Left renal cortex interstitium (tissue), 4 donors: ENCODE measurements at regions not wholly inside any gene's neighbourhood (a gene's known extent, or its start where the extent isn't known, plus 50 kb on each side); places are given as distances from the start of the nearest gene placed in this dataset.
A peak's percentile ranks its signal among the peaks of the same experiment; 100 is the strongest.

Source experiments
- DNase-seq, 4 donors: peaks; one replicate each; pipeline ENCODE4 v3.0.0-alpha.2; 2013; ENCODE audit warnings: low read depth in 4 of 4, low spot score in 2 of 4, missing footprints in 1 of 4

GRCh38 chr2:66382091-66382490 lies 52.8 kb upstream of the MEIS1 start:
- no peak for DNase-seq

DNA sequence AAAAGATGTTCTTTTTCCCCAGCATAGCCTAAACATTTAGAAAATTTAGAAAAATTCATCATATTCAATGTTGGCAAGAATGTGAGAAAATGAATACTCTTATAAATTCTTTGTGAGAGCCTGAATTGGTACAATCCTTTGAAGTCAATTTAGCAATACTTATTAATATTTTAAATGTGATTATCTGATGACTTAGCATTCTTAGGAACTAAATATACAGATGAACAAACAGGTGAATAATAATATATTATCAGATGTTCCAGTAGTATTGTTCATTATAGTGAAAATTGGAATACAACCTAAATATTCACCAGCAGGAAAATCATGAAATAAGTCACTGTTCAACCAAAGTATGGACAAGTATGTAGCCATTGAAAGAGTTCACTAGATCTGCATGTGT lies 55.5 kb upstream of the MEIS1 start:
- DNase-seq = no peak

GRCh38 chr2:66377832-66378231 lies 57.1 kb upstream of the MEIS1 start:
- no peak for DNase-seq

GRCh38 chr2:66370824-66371223 lies 64.1 kb upstream of the MEIS1 start:
- no peak for DNase-seq

DNA sequence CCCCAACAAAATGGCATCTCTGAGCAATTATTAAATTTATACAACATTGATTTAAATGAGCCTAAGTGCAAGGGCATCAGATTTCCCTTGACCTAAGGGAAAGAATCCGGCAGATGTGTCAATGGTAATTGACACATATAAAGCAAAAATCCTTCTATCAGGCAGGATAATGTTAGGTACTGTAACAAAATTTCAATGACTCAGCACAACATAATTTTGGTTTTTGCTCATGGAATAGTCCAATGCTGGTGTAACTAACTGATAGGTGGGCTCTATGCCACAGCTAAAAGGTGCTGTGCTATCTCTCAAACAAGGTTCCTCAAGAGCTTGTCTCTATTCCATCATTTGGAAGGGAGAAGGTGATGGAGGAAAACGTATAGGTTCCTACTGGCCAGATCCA lies 68.3 kb upstream of the MEIS1 start:
- DNase-seq = no peak

DNA sequence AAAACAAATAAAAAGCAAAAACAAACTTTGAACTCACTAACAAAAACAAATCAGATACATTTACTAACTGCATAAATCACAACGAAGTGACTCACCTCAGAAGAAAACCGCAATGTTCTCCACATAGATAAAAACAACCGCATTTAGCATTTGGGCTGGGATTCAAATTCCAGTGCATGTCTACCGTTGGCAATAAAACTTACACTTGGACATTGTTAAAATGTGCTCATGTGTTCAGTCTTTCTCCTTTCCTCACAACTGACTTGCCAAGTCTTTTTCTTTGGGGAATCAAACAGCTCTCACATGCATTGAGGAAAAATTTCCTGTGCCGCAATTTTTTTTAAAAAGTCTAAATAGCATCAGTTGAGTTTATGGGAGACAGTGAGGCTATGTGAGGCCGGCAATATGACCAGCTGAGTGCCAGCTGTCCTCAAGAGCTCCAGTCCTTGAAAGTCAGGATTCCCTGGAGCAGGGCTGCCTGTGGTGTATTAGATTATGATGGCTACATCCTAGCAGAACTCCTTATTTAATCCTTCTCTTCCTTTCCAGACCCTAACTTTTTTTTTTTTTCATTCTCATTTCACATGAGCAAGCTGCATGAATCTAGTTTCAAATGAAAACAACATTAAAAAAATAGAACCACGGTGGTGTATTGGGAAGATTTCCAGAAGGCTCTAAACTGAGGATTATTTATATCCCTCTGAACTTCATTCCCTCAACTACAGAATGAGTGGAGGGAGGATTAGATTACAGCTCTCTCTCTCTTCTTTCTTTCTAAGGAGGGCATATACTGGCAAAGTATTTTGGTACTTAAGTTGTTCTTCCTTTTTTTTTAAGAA lies 70.2 kb upstream of the MEIS1 start:
- DNase-seq = peak in 2 of 4 donors; percentile 51 to 55

GRCh38 chr2:66362701-66363100 lies 72.2 kb upstream of the MEIS1 start:
- DNase-seq = no peak

DNA sequence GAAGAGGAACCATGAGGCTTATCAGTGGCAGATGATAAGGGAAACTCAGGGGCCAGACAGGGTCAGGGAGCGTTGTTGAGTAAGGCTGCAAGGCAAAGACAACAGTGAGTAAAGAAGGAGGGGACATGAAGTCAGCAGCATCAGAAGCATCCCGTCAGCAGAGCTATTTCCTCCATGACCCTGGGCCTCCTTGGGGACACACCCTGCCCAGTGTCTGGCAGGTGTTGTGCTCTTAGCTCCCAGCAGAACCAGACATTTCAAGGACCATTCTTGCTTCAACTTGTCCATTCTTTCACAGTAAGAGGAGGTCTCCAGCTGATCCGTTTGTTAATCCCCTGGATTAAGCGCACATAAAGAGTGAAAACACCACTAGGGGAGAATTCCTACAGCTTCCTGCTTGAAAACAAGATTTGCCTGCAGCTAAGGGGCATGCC lies 88.7 kb upstream of the MEIS1 start:
- DNase-seq = no peak

GRCh38 chr2:66344087-66344663 lies 90.8 kb upstream of the MEIS1 start:
- no peak for DNase-seq

- DNase-seq = no peak
Observed at GRCh38 chr2:66343259-66343658, 91.7 kb upstream of the MEIS1 start.

DNA sequence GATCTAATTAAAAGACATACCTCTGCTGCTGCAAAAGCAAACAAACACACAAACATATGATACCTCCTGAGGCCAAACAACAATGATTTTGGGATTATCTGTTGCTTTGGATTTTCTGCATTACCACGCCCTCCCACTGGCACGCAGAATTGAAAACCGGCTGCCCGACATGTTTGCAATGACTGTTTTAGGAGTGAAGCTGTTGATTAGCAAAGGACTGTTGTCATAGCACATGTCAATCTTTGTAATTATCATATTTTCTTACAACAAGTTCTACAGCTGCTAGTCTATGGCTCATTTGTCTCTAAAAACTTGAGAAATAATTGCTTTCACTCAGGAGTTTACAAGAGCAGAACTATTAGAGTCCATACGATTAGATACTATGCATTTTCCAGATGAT lies 94.4 kb upstream of the MEIS1 start:
- DNase-seq = no peak

- DNase-seq = no peak
Observed at GRCh38 chr2:66334237-66335029, 100.5 kb upstream of the MEIS1 start.

- no peak for DNase-seq
Observed at GRCh38 chr2:66331176-66331575, 103.7 kb upstream of the MEIS1 start.

DNA sequence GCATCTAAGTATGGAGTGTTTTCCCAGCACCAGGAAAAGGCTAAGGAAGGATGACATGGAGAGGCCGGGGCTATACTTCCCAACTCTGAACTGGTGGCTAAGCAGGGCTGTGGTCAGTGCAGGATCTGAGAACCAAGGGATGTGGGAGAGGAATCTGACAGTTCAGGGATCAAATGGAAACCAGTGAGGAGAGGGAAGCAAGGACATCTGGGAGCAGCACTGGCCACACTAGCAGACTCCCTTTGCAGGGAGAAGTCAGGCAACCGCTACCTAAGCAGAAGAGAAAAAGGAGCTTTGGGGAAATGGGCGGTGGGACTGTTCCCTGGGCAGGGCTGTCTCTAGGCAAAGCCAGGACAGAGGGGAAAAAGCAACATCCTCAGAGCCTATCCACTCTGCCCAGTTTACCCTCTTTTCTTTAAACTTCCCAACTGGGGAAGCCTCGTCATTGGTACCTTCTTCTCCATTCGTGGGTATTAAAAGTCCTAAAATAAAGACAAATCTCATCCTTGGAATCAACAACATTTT lies 105.8 kb upstream of the MEIS1 start:
- no peak for DNase-seq

GRCh38 chr2:66327066-66327740 lies 107.7 kb upstream of the MEIS1 start:
- no peak for DNase-seq

- no peak for DNase-seq
Observed at GRCh38 chr2:66324909-66325528, 109.9 kb upstream of the MEIS1 start.

DNA sequence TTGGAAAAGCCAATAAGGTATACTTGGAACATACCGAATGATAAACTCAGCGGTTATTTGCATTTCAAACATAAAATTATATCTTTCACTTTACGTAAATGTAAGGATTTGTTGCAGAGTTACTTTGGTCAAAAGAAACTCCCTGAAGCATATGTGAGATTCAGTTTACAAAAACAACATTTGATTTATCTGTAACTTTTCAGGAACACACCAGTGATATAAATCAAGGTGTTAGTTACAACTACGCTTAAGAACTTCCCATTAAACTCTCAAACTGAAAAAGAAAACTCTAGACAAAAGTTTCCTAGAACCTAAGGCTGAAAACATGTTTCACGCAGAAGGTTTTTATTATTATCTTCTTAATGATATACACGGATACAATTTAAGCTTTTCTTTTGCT lies 110.6 kb upstream of the MEIS1 start:
- no peak for DNase-seq

DNA sequence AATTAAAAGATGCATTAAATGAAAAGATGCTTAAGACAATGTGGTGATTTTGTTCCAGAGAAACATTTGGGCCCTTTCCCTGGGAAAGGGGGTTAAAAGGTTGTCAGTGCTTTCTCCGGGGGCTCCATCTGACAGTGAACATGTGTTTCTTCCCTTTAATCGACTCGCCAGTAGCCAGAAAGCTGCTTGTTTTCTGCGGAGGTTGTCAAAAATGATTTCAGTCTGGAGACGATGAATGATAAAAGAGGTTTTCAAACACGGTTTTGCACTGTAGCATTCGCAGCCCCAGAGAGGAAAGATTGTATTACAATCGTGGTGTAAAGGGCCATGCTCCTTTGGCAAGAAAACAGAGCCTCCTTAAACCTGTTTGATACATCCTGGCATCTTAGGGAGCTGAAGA lies 111.5 kb upstream of the MEIS1 start:
- DNase-seq = no peak

- no peak for DNase-seq
Observed at GRCh38 chr2:66322506-66323260, 112.2 kb upstream of the MEIS1 start.
